Body of pancreas (tissue), 4 donors: ENCODE measurements at regions not wholly inside any gene's neighbourhood (a gene's known extent, or its start where the extent isn't known, plus 50 kb on each side); places are given as distances from the start of the nearest gene placed in this dataset.

Experiments
- POLR2A ChIP-seq, 3 donors: fragments of 450-650 bp; IDR thresholded peaks; one replicate each; pipeline ENCODE4 v1.6.1; 2016; ENCODE audit warnings: antibody characterized with exemption in 3 of 3, mild to moderate bottlenecking in 2 of 3
- TF ChIP-seq, protein P1 (sequence below), 7 experiments: fragments of 450-650 bp in 4 of 7; fragments of 200-600 bp in 3 of 7; sonication (generic) in 3 of 7; IDR thresholded peaks; one replicate each; pipeline ENCODE4 v1.5.1; 2016 to 2019; ENCODE audit warnings: antibody characterized with exemption in 7 of 7

DNA sequence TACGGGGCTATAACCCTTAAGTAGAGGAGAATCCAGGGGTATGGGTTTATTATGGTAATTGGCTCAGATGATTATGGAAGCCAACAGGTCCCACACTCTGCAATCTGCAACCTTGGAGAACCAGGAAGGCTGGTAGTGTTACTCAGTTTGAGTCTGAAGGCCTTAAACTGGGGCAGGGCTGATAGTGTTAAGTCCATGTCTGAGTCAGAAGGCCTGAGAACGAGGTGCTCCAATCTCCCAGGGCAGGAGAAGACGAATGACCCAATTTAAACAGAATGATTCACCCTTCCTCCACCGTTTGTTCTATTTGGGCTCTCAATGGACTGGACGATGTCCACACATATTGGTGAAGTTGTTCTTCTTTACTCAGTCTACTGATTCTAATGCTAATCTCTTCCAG, 244.5 kb upstream of the PTER start:
- TF ChIP-seq, protein P1, sequence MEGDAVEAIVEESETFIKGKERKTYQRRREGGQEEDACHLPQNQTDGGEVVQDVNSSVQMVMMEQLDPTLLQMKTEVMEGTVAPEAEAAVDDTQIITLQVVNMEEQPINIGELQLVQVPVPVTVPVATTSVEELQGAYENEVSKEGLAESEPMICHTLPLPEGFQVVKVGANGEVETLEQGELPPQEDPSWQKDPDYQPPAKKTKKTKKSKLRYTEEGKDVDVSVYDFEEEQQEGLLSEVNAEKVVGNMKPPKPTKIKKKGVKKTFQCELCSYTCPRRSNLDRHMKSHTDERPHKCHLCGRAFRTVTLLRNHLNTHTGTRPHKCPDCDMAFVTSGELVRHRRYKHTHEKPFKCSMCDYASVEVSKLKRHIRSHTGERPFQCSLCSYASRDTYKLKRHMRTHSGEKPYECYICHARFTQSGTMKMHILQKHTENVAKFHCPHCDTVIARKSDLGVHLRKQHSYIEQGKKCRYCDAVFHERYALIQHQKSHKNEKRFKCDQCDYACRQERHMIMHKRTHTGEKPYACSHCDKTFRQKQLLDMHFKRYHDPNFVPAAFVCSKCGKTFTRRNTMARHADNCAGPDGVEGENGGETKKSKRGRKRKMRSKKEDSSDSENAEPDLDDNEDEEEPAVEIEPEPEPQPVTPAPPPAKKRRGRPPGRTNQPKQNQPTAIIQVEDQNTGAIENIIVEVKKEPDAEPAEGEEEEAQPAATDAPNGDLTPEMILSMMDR (IDR thresholded peaks at IDR 0.05): no peak
- no peak for TF ChIP-seq POLR2A (IDR thresholded peaks at IDR 0.05)
